ENCODE measurements at regions not wholly inside any gene's neighbourhood (a gene's known extent, or its start where the extent isn't known, plus 50 kb on each side); places are given as distances from the start of the nearest gene placed in this dataset.
"Not testable (repeated sequence)": the region's sequence is repeated elsewhere in the genome, so short reads cannot be mapped to it uniquely, and the experiment has no call there.

- H3K27me3 Mint-ChIP-seq: peaks cover 6% of the 10 kb centered on the region
- POLR2A ChIA-PET: no interaction called here
- no peak overlapping the region for H3K27ac Mint-ChIP-seq
- no peaks in the 10 kb centered on the region for H3K9me3 Mint-ChIP-seq
- no peaks in the 10 kb centered on the region for H3K4me1 Mint-ChIP-seq
- DNase-seq (no peak), ATAC-seq (ENCODE audit: low read depth) (no peak)
- no peaks in the 10 kb centered on the region for H3K36me3 Mint-ChIP-seq
- no peak overlapping the region for H3K4me3 Mint-ChIP-seq
Observed at GRCh38 chr13:60214213-60215055, 50.7 kb upstream of the DIAPH3 start.

GRCh38 chr13:60220072-60220471 lies 56.3 kb upstream of the DIAPH3 start:
- no peaks in the 10 kb centered on the region for H3K36me3 Mint-ChIP-seq
- POLR2A ChIA-PET: no interaction called here
- no peak overlapping the region for H3K4me3 Mint-ChIP-seq
- no peak overlapping the region for H3K27ac Mint-ChIP-seq
- DNase-seq: no peak
- no peaks in the 10 kb centered on the region for H3K4me1 Mint-ChIP-seq
- ATAC-seq (ENCODE audit: low read depth): no peak
- H3K9me3 Mint-ChIP-seq: no peaks in the 10 kb centered on the region
- peaks cover 5% of the 10 kb centered on the region for H3K27me3 Mint-ChIP-seq

GRCh38 chr13:60221581-60221980 lies 57.9 kb upstream of the DIAPH3 start:
- no peak for DNase-seq
- H3K27ac Mint-ChIP-seq: no peak overlapping the region
- POLR2A ChIA-PET: no interaction called here
- H3K4me1 Mint-ChIP-seq: no peaks in the 10 kb centered on the region
- no peak overlapping the region for H3K4me3 Mint-ChIP-seq
- H3K9me3 Mint-ChIP-seq: no peaks in the 10 kb centered on the region
- no peak for ATAC-seq (ENCODE audit: low read depth)
- H3K36me3 Mint-ChIP-seq: no peaks in the 10 kb centered on the region
- peaks cover 5% of the 10 kb centered on the region for H3K27me3 Mint-ChIP-seq

DNA sequence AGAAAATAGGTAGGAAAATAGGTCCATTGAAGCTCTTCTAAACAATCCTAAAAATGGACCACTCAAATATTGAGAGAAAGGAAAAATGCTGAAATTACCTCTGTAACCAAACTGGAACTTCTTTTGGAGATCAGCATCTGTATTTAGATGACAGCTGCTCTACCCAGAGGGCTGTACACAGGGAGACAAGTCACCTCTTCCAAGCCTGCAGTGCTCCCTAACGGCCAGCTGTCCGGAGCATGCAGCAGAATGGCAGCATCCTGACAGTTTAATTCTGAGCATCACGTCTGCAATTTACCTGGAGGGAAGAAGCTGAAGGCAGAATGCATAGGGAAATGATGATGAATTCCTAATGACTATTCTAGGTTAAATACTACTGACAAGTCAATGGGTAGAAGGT lies 62.8 kb upstream of the DIAPH3 start:
- ATAC-seq (ENCODE audit: low read depth) (no peak), DNase-seq (no peak)
- peaks cover 1% of the 10 kb centered on the region for H3K4me1 Mint-ChIP-seq
- H3K9me3 Mint-ChIP-seq: no peaks in the 10 kb centered on the region
- H3K4me3 Mint-ChIP-seq: no peak overlapping the region
- POLR2A ChIA-PET: no interaction called here
- H3K27me3 Mint-ChIP-seq: peaks cover 19% of the 10 kb centered on the region
- no peak overlapping the region for H3K27ac Mint-ChIP-seq
- H3K36me3 Mint-ChIP-seq: no peaks in the 10 kb centered on the region

GRCh38 chr13:60227158-60227557 lies 63.4 kb upstream of the DIAPH3 start:
- Mint-ChIP-seq H3K27ac (no peak overlapping the region), H3K4me3 (no peak overlapping the region), H3K9me3 (no peaks in the 10 kb centered on the region), H3K27me3 (peaks cover 22% of the 10 kb centered on the region), H3K4me1 (peaks cover 1% of the 10 kb centered on the region), H3K36me3 (no peaks in the 10 kb centered on the region)
- no peak for DNase-seq
- no peak for ATAC-seq (ENCODE audit: low read depth)
- POLR2A ChIA-PET: no interaction called here

- no peaks in the 10 kb centered on the region for H3K9me3 Mint-ChIP-seq
- ATAC-seq (ENCODE audit: low read depth): no peak
- no peak for DNase-seq
- POLR2A ChIA-PET: no interaction called here
- H3K4me3 Mint-ChIP-seq: no peak overlapping the region
- H3K4me1 Mint-ChIP-seq: peaks cover 1% of the 10 kb centered on the region
- no peak overlapping the region for H3K27ac Mint-ChIP-seq
- H3K36me3 Mint-ChIP-seq: no peaks in the 10 kb centered on the region
- H3K27me3 Mint-ChIP-seq: peaks cover 23% of the 10 kb centered on the region
Observed at GRCh38 chr13:60229708-60230272, 66.1 kb upstream of the DIAPH3 start.

DNA sequence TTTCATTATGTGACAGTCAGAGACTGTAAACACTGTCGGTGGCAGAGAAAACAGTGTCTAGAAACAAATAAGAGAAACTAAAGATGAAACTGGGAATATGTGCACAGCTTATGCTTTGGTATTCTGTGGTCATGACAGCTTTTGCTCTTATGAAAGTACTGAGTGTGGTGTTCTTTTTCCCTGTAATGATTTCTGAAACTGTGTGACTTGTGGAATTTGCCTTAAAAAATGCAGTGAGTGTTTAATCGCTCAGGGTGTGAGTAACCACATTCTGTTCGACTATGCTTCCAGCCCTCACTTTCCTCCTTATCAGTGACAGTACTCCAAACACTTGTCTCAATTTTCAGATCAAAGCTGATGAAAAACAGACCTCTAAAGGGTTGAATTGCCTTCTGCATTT lies 66.9 kb upstream of the DIAPH3 start:
- Mint-ChIP-seq H3K27ac (no peak overlapping the region), H3K4me3 (no peak overlapping the region), H3K4me1 (peaks cover 1% of the 10 kb centered on the region), H3K9me3 (no peaks in the 10 kb centered on the region), H3K36me3 (no peaks in the 10 kb centered on the region), H3K27me3 (peaks cover 23% of the 10 kb centered on the region)
- DNase-seq (no peak), ATAC-seq (ENCODE audit: low read depth) (no peak)
- POLR2A ChIA-PET: no interaction called here

DNA sequence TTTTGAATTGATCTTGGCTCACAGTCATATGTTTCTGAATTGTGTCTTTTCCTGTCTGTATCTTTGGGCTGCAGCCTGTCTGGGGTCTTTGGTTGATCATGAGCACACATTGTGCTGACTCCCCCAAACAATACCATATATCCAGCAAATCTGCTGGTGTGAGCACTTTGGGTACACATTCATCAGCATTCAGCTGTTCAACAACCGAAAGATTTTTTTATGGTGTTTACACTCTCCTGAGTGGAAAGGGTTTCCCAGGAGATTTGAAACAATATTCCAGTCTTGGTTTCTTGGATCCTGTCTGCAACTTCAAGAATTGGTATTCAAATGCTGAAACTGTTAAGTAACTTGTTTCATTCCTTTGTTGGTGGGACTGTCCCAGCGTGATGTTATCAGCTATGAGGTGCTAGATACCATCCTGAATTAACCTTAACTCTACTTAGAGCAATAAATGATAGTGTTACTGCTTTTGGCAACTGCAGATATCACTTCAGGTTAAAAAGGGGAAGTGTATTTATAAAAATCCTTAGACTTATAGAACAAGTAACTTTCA lies 78.4 kb upstream of the DIAPH3 start:
- Mint-ChIP-seq H3K27ac (no peak overlapping the region), H3K4me3 (no peak overlapping the region), H3K36me3 (no peaks in the 10 kb centered on the region), H3K4me1 (peaks cover 2% of the 10 kb centered on the region), H3K9me3 (no peaks in the 10 kb centered on the region), H3K27me3 (peaks cover 7% of the 10 kb centered on the region)
- ATAC-seq (ENCODE audit: low read depth) (no peak), DNase-seq (no peak)
- POLR2A ChIA-PET: no interaction called here

DNA sequence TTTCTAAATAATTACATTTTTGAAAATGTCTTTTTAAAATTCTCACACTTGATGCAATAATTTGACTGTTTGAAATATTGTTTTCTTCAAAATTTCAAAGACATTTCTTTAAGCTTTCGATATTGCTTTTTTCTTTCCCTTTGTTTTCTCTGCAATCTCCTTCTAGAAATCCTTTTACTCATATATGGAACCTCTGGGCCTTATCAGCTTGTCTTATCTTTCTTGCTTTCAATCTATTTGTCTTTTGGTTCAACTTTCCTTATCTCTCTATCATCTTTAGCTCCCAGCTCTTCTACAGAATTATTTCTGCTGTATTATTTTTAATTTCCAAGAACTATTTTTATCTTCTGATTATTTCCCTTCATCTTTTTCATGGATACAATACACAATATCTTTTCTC lies 80.7 kb upstream of the DIAPH3 start:
- H3K9me3 Mint-ChIP-seq: peaks cover 2% of the 10 kb centered on the region
- POLR2A ChIA-PET: no interaction called here
- peaks cover 2% of the 10 kb centered on the region for H3K4me1 Mint-ChIP-seq
- no peak overlapping the region for H3K4me3 Mint-ChIP-seq
- ATAC-seq (ENCODE audit: low read depth) (no peak), DNase-seq (no peak)
- H3K27ac Mint-ChIP-seq: no peak overlapping the region
- H3K27me3 Mint-ChIP-seq: peaks cover 6% of the 10 kb centered on the region
- no peaks in the 10 kb centered on the region for H3K36me3 Mint-ChIP-seq

DNA sequence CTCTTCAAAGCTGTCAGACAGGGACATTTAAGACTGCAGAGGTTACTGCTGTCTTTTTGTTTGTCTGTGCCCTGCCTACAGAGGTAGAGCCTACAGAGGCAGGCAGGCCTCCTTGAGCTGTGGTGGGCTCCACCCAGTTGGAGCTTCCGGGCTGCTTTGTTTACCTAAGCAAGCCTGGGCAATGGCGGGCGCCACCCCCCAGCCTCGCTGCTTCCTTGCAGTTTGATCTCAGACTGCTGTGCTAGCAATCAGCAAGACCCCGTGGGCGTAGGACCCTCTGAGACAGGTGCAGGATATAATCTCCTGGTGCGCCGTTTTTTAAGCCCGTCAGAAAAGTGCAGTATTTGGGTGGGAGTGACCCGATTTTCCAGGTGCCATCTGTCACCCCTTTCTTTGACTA lies 87.7 kb upstream of the DIAPH3 start:
- H3K4me1 Mint-ChIP-seq; H3K4me3 Mint-ChIP-seq; POLR2A ChIA-PET; ATAC-seq (ENCODE audit: low read depth); H3K36me3 Mint-ChIP-seq; H3K27ac Mint-ChIP-seq; DNase-seq; H3K9me3 Mint-ChIP-seq; H3K27me3 Mint-ChIP-seq: not testable (repeated sequence)

GRCh38 chr13:60258349-60258748 lies 94.6 kb upstream of the DIAPH3 start:
- Mint-ChIP-seq H3K36me3 (no peaks in the 10 kb centered on the region), H3K4me3 (no peak overlapping the region), H3K27me3 (peaks cover 3% of the 10 kb centered on the region), H3K4me1 (peaks cover 6% of the 10 kb centered on the region), H3K9me3 (peaks cover 8% of the 10 kb centered on the region), H3K27ac (no peak overlapping the region)
- no peak for ATAC-seq (ENCODE audit: low read depth)
- POLR2A ChIA-PET: no interaction called here
- no peak for DNase-seq

GRCh38 chr13:60260440-60260839 lies 96.7 kb upstream of the DIAPH3 start:
- no peak for ATAC-seq (ENCODE audit: low read depth)
- DNase-seq: no peak
- Mint-ChIP-seq H3K27ac (no peak overlapping the region), H3K36me3 (no peaks in the 10 kb centered on the region), H3K4me1 (no peaks in the 10 kb centered on the region), H3K9me3 (peaks cover 7% of the 10 kb centered on the region), H3K27me3 (peaks cover 3% of the 10 kb centered on the region), H3K4me3 (no peak overlapping the region)
- POLR2A ChIA-PET: no interaction called here

GRCh38 chr13:60261432-60262351 lies 98.0 kb upstream of the DIAPH3 start:
- no peak for ATAC-seq (ENCODE audit: low read depth)
- POLR2A ChIA-PET: no interaction called here
- no peak overlapping the region for H3K27ac Mint-ChIP-seq
- no peaks in the 10 kb centered on the region for H3K36me3 Mint-ChIP-seq
- no peak for DNase-seq
- no peak overlapping the region for H3K4me3 Mint-ChIP-seq
- peaks cover 7% of the 10 kb centered on the region for H3K9me3 Mint-ChIP-seq
- no peaks in the 10 kb centered on the region for H3K4me1 Mint-ChIP-seq
- peaks cover 3% of the 10 kb centered on the region for H3K27me3 Mint-ChIP-seq

Data from activated naive CD8-positive, alpha-beta T cell treated with anti-CD3 and anti-CD28 coated beads, Interleukin-2, amount 10 ng/mL, durations not matched to agents 7 days and 5 days (primary cell).